Parathyroid adenoma (tissue), 2 donors: ENCODE measurements at regions not wholly inside any gene's neighbourhood (a gene's known extent, or its start where the extent isn't known, plus 50 kb on each side); places are given as distances from the start of the nearest gene placed in this dataset.

Experiments
- H2AFZ ChIP-seq: fragments of 300-600 bp; sonication (generic); one replicate; pipeline ENCODE4 v1.7.0; 2017; ENCODE audit warnings: antibody characterized with exemption, mild to moderate bottlenecking
- H3K27ac ChIP-seq: fragments of 300-600 bp; sonication (generic); one replicate; pipeline ENCODE4 v1.7.0; 2017
- H3K27me3 ChIP-seq: fragments of 300-600 bp; sonication (generic); one replicate; pipeline ENCODE4 v1.7.0; 2017; ENCODE audit warnings: low read length; ENCODE audit not compliant: control insufficient read depth, insufficient read depth
- H3K36me3 ChIP-seq: fragments of 300-600 bp; sonication (generic); one replicate; pipeline ENCODE4 v1.7.0; 2017; ENCODE audit warnings: low read length; ENCODE audit not compliant: control insufficient read depth, insufficient read depth
- H3K4me1 ChIP-seq: fragments of 300-600 bp; sonication (generic); one replicate; pipeline ENCODE4 v1.7.0; 2017; ENCODE audit warnings: control low read depth
- H3K4me2 ChIP-seq: fragments of 300-600 bp; sonication (generic); one replicate; pipeline ENCODE4 v1.7.0; 2017; ENCODE audit warnings: low read length
- H3K4me3 ChIP-seq: fragments of 300-600 bp; sonication (generic); one replicate; pipeline ENCODE4 v1.7.0; 2017; ENCODE audit warnings: low read depth, low read length
- H3K79me2 ChIP-seq: fragments of 300-600 bp; sonication (generic); one replicate; pipeline ENCODE4 v1.7.0; 2017; ENCODE audit warnings: control low read depth
- H3K9ac ChIP-seq: fragments of 300-600 bp; sonication (generic); one replicate; pipeline ENCODE4 v1.7.0; 2017; ENCODE audit warnings: mild to moderate bottlenecking
- H3K9me3 ChIP-seq: fragments of 300-600 bp; sonication (generic); one replicate; pipeline ENCODE4 v1.7.0; 2017; ENCODE audit warnings: low read length; ENCODE audit not compliant: control insufficient read depth
- TF ChIP-seq, protein P1 (sequence below): fragments of 300-600 bp; sonication (generic); IDR thresholded peaks from one replicate; pipeline ENCODE4 v1.7.0; 2017; ENCODE audit warnings: antibody characterized with exemption, mild to moderate bottlenecking
- donor health status: primary hyperparathyroidism.

DNA sequence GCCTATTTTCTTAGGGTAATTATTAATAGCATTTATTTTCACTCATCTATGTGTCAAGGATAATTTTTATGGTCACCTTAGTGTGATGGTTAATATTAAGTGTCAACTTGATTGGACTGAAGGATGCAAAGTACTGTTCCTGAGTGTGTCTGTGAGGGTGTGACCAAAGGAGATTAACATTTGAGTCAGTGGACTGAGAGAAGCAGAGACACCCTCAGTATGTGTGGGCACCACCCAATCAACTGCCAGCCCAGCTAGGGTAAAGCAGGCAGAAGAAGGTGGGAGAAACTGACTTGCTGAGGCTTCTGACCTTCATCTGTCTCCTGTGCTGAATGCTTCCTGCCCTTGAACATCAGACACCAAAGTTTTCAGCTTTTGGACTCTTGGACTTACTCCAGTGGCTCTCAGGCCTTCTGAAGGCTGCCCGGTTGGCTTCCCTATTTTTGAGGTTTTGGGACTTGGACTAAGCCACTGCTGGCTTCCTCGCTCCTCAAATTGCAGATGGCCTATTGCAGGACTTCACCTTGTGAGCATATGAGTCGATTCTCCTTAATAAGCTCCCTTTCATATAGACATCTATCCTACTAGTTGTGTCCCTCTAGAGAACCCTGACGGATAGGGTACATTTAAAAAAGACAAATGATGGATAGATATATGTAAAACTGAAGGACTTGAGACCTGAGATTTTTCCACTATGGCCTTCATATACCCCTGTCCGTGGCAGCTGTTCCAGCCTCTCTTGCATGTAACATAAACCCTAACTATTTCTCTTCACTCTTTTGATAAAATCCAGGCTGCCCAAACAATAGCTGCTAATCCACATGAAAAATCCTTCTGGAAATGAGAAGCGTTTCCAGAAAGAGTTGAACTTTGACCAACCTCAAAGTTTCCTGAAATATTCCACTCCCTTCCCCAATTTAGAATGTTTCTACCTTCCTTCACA is 62.1 kb upstream of the RGS17 start:
- Histone ChIP-seq H3K4me1 (no peaks in the 10 kb centered on the region), H3K9ac (no peak overlapping the region), H3K79me2 (no peaks in the 10 kb centered on the region), H3K27me3 (no peaks in the 10 kb centered on the region), H2AFZ (no peak overlapping the region), H3K36me3 (peaks cover 4% of the 10 kb centered on the region), H3K27ac (no peak overlapping the region), H3K9me3 (no peaks in the 10 kb centered on the region), H3K4me2 (no peak overlapping the region), H3K4me3 (no peak overlapping the region)
- TF ChIP-seq, protein P1, sequence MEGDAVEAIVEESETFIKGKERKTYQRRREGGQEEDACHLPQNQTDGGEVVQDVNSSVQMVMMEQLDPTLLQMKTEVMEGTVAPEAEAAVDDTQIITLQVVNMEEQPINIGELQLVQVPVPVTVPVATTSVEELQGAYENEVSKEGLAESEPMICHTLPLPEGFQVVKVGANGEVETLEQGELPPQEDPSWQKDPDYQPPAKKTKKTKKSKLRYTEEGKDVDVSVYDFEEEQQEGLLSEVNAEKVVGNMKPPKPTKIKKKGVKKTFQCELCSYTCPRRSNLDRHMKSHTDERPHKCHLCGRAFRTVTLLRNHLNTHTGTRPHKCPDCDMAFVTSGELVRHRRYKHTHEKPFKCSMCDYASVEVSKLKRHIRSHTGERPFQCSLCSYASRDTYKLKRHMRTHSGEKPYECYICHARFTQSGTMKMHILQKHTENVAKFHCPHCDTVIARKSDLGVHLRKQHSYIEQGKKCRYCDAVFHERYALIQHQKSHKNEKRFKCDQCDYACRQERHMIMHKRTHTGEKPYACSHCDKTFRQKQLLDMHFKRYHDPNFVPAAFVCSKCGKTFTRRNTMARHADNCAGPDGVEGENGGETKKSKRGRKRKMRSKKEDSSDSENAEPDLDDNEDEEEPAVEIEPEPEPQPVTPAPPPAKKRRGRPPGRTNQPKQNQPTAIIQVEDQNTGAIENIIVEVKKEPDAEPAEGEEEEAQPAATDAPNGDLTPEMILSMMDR = no peak

DNA sequence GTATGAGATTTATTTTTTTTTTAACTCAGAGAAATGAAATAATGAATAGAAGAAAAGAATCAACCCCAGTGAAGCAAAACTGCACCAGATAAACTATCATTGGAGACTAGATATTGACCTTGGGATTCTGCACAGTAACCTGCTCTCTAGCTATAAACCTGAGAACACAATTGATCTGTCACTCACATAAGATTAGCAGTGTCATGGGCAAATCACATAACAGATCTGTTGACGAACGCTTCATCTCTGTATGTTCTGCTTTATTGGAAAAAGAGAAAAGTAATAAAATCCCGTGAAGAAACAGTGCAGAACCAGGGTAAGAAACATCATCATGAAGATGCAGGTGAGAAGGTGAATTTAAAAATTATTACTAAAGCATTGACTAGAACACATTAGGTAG is 52.8 kb upstream of the RGS17 start:
- Histone ChIP-seq H3K27ac (no peak overlapping the region), H3K4me3 (no peak overlapping the region), H2AFZ (no peak overlapping the region), H3K79me2 (no peaks in the 10 kb centered on the region), H3K4me1 (no peaks in the 10 kb centered on the region), H3K4me2 (no peak overlapping the region), H3K9ac (no peak overlapping the region), H3K9me3 (no peaks in the 10 kb centered on the region), H3K27me3 (no peaks in the 10 kb centered on the region), H3K36me3 (no peaks in the 10 kb centered on the region)
- TF ChIP-seq, protein P1 = no peak
